Neural progenitor cell (in vitro differentiated cells): ENCODE measurements at regions not wholly inside any gene's neighbourhood (a gene's known extent, or its start where the extent isn't known, plus 50 kb on each side); places are given as distances from the start of the nearest gene placed in this dataset.

Source experiments
- CTCF ChIP-seq: fragments of 200-600 bp; sonication (generic); IDR thresholded peaks from 2 replicates; pipeline ENCODE4 v1.5.1; 2017; ENCODE audit warnings: antibody characterized with exemption, mild to moderate bottlenecking
- EZH2 ChIP-seq: fragments of 200-600 bp; sonication (generic); IDR thresholded peaks from 2 replicates; pipeline ENCODE4 v1.6.1; 2017; ENCODE audit warnings: antibody characterized with exemption, mild to moderate bottlenecking, moderate library complexity

- TF ChIP-seq CTCF (no peak), EZH2 (no peak)
Observed at GRCh38 chrX:747176-747575, 116.6 kb downstream of the SHOX start.
